SK-N-MC (cell line): ENCODE measurements at regions not wholly inside any gene's neighbourhood (a gene's known extent, or its start where the extent isn't known, plus 50 kb on each side); places are given as distances from the start of the nearest gene placed in this dataset.

Source experiments
- EZH2 ChIP-seq: fragments of 200-600 bp; sonication (generic); IDR thresholded peaks from one replicate; pipeline ENCODE4 v1.6.1; 2017; ENCODE audit warnings: antibody characterized with exemption
- POLR2AphosphoS5 ChIP-seq: IDR thresholded peaks from 2 replicates; pipeline ENCODE4 v1.6.1; 2012; ENCODE audit warnings: mild to moderate bottlenecking, low read depth, low read length, borderline replicate concordance

DNA sequence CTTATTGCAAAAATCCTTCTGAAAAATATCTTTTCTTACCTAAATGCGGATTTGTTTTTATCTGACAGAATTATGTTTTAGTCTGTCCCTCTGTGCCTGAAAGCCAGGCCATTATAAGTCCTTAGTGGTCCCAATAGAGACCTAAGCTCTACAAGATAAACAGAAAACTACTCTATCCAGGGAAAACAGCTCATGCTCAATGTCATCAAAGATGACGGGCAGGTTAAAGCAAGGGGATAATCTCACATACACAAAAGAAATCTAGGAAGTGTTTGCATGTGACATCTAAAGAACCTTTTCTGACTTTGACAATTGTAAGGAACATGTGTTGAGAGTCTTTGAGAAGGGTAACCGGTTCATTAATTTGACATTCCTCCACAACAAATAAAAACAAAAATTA lies 741.1 kb upstream of the ID2 start:
- TF ChIP-seq POLR2AphosphoS5 = no peak
- TF ChIP-seq EZH2 = no peak
